ENCODE measurements at regions not wholly inside any gene's neighbourhood (a gene's known extent, or its start where the extent isn't known, plus 50 kb on each side); places are given as distances from the start of the nearest gene placed in this dataset.
"Not testable (repeated sequence)": the region's sequence is repeated elsewhere in the genome, so short reads cannot be mapped to it uniquely, and the experiment has no call there.

- DNase-seq: no peak
Measured at GRCh38 chr7:106750773-106751172, 89.8 kb upstream of the CCDC71L start.

- no peak for DNase-seq
Measured at GRCh38 chr7:106752367-106752766, 91.4 kb upstream of the CCDC71L start.

GRCh38 chr7:106755024-106755423, 94.1 kb upstream of the CCDC71L start:
- DNase-seq: not testable (repeated sequence)

GRCh38 chr7:106755641-106756040, 94.7 kb upstream of the CCDC71L start:
- no peak for DNase-seq

- DNase-seq: no peak
Measured at GRCh38 chr7:106756071-106756470, 95.1 kb upstream of the CCDC71L start.

GRCh38 chr7:106756884-106757283, 95.9 kb upstream of the CCDC71L start:
- DNase-seq: no peak

- no peak for DNase-seq
Measured at GRCh38 chr7:106757846-106758245, 96.9 kb upstream of the CCDC71L start.

GRCh38 chr7:106762845-106763244, 101.9 kb upstream of the CCDC71L start:
- not testable (repeated sequence) for DNase-seq

- no peak for DNase-seq
Measured at GRCh38 chr7:106763717-106764116, 101.4 kb upstream of the PIK3CG start.

GRCh38 chr7:106765727-106766355, 99.2 kb upstream of the PIK3CG start:
- DNase-seq: no peak

GRCh38 chr7:106766551-106766950, 98.5 kb upstream of the PIK3CG start:
- DNase-seq: no peak

GRCh38 chr7:106767078-106767477, 98.0 kb upstream of the PIK3CG start:
- DNase-seq: no peak

GRCh38 chr7:106767498-106768323, 97.4 kb upstream of the PIK3CG start:
- DNase-seq: no peak

GRCh38 chr7:106768324-106768751, 96.7 kb upstream of the PIK3CG start:
- DNase-seq: no peak

- no peak for DNase-seq
Measured at GRCh38 chr7:106770191-106770590, 94.9 kb upstream of the PIK3CG start.

GRCh38 chr7:106772655-106773108, 92.4 kb upstream of the PIK3CG start:
- DNase-seq: no peak

GRCh38 chr7:106773228-106773627, 91.9 kb upstream of the PIK3CG start:
- no peak for DNase-seq

GRCh38 chr7:106773721-106774120, 91.4 kb upstream of the PIK3CG start:
- no peak for DNase-seq

GRCh38 chr7:106774213-106774767, 90.8 kb upstream of the PIK3CG start:
- no peak for DNase-seq

GRCh38 chr7:106774768-106775551, 90.1 kb upstream of the PIK3CG start:
- DNase-seq: no peak

- DNase-seq: no peak
Measured at GRCh38 chr7:106775552-106775936, 89.5 kb upstream of the PIK3CG start.

GRCh38 chr7:106775975-106776607, 89.0 kb upstream of the PIK3CG start:
- no peak for DNase-seq

All from activated CD8-positive, alpha-beta memory T cell treated with anti-CD3 and anti-CD28 coated beads for 24 hours (primary cell).